Activated naive CD4-positive, alpha-beta T cell (primary cell): ENCODE measurements at regions not wholly inside any gene's neighbourhood (a gene's known extent, or its start where the extent isn't known, plus 50 kb on each side); places are given as distances from the start of the nearest gene placed in this dataset.

Experiments used
- DNase-seq, 4 experiments: peaks; one replicate each; lab custom pipeline; 2025; lab: John Stamatoyannopoulos, UW

DNA sequence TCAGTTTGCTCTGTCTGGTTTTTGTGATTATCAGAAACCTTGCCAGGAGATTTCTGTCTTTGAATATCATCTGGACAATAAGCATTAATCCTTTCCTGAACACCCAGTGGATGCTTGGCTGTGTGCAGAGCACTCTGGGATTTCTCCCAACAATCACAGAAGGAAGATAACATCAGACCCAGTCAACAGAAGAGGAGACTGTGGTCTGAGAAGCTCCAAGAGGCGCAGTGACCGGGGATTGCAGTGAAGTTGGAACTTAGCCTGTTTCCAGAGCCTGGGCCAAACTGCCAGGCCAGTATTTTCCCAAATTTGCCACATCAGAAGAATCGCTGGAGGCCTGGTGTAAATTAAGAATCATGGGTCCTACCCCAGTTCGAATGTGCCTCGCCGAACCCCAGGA, 264.7 kb downstream of the C16orf95 start:
- DNase-seq = no peak

DNA sequence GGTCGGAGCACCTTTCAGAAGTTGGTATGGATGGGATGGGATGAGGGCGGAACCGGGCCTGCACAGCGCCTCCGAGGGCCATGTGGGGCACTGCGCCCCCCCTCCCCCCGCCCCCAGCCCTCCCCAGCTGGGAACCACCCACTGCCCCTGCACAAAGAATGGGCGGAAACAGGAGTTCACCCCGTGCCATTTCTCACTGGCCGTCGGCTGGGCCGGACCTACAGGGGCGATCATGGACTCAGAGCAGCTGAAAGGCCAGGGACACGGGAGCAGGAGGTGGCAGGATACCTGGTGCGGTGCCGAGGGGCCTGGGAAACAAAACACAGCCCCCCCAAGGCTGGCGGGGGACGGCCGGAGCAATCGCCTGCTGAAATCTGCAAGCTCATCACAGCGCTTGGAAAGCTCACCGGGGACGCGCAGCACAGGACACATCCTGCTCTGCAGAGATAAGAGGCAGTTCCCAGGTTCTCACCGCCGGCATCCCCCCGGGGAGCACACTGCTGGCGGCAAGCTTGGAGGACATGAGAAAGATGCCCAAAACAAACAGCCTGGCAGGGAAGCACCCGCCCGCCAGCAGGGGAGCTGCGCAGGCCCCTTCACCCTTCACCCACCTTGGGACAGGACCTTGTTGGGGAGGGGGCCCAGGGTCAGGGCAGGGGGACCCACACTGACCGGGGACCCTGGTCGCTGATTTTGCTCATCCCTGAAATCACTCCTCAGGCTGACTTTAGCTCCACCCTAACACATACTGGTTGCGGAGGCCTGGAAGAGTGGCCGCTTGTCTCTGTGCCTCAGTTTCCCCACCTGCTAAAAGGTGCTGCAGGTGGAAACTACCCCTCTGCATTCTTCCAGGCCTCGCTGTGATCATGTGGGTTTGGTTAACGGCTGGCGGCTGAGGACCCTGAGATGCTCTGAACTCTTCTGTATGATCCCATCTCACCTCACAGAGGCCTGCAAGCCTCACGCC, 263.9 kb downstream of the C16orf95 start:
- no peak for DNase-seq

DNA sequence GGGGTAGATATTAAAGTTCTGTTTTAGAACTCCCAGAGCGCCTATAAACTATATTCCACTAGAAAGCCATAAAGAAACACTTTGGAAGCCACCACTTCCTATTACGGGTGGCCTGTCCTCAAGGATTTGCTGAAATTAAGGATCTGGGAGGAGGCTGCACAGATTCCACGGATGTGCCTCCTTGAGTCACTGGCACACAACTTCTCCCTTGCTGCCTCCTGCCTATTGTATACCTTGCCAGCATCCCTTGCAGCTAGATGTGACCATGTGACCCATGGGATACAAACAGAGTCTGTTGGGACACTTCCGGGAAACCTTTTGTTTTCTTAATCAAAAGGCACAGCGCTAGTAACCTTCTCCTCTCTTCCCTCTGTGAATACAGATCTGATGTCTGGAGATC, 263.0 kb downstream of the C16orf95 start:
- no peak for DNase-seq

DNA sequence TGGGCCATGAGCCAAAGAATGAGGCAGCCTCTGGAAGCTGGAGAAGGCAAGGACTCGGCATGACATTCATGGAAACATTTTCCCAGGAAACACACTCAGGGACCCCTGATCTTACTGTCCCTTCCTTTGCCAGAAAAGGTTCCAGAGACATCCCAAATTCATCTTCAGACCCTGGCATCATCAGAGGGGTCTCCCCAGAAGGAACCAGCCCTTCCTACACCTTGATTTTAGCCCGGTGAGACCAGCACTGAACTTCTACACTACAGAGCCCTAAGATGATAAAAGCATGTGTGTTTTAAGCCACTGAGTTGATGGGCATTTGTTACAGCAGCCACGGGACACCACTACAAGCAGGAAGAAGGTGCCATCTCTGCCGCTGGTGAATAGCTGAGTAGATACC, 262.3 kb downstream of the C16orf95 start:
- no peak for DNase-seq

DNA sequence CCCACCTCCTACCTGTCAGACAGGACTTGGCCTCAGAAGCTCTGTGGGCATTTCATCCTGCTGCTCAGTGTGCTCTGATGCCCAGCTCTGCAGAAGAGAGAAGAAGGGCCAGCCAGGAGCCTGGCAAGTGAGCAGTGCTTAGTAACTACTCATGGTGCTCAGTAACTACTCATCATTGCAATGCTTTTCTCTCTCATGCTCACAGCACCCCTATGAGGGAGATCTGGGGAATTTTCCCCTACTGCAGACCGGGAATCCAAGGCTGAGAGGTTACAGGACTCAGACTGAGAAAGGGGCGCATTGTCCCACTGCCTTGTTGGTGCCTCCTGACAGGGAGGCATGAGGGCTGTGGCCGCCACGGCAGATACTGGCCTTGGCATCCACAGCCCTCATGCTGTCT, 261.1 kb downstream of the C16orf95 start:
- DNase-seq = no peak

DNA sequence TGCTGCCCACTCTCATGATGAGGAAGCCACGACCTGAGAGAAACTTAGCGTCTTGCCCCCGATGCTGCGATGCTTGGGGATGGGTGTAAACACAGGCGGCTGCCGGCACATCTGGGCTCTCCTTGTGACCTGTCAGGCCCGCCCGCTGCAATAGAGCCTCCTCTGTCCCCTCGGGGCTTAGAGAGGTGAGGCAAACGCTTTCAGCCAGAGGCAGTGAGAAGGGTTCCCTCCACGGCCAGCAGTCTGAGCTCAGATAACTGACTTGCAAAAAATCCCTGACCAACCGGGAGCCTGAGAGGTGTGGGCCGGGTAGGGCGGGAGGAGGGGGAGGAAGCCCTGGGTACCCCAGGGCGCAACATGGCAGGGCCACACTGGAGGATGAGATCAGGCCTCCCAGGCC, 260.6 kb downstream of the C16orf95 start:
- no peak for DNase-seq

DNA sequence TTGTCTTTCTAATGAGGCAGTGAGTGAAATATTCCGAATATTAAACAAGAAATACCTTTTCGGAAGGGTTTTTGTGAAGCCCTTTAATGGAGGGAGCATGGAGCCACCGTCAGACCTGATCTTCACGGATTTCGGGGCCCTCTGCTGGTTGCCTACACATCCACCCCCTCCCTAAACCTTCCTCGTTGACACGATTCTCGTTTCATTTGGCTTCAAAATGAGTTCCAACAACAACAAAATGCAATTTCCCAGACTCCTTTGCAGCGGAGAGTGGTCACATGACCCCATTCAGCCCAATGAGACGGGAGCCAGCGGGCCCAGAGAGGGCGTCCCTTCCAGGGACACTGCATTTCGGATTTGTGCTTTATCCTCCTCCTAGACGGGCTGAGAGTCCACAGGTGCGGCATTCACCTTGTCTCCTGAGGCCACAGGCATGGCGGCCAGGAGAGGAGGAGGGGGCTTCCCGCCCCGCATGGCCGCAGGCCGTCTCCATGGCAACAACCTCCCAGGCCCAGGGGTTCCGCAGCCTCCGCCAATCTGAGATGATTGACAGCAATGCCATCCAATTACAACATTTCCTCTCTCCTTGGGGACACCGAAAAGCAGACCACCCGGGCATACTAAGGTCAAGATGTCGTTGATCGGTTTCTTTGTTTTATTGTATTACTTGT, 259.8 kb downstream of the C16orf95 start:
- no peak for DNase-seq

DNA sequence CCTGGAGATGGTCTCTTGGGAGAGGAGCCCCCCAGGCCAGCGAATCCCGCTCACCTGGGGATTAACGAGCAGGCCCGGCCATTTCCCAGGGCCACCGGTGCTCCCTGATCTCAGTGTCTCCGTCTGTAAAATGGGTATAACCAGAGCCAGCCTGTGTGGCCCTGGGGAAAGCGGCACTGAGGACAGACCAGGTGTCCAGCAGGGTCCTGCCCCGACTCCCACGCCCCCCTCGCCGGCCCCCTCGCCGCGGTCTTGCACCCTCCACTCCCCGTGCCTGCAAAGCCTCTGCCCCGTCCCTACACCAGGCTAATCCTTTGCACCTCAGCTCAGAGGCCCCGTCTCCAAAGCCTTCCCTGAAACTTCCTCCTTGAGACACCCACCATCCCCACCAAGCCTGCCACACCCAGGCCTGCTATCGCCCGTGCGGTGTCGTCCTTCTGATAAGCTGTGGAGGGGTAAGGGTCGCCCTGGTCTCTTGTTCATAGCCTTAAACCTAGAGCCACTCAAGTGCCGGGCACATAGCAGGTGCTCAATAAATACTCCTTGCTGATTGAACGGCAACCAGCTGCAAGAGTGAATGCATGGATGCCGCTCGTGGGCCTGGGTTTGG, 259.1 kb downstream of the C16orf95 start:
- DNase-seq = no peak

DNA sequence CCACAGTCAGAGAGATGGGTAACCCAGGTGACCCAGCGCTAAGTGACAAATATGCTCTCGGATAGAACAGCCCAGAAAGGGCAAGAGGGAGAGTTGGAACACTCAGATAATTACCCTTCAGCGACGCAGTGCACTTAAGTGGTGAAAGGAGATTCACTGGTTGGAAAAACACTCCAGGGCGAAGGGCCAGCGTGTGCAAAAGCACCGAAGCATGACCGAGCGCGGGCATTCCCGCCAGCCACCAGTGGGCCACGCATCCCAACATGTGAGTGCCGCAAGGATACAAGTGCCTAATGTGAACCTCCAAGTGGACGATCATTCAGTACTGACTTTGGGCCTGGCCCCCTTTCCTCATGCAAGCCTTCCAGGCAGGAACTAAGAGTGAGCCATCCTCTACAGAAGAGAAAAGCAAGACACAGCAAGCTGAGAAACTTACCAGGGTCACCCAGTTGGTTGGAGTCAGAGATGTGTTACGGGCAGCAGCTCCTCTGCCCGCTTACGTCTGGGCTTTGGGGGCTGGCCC, 258.4 kb downstream of the C16orf95 start:
- no peak for DNase-seq

DNA sequence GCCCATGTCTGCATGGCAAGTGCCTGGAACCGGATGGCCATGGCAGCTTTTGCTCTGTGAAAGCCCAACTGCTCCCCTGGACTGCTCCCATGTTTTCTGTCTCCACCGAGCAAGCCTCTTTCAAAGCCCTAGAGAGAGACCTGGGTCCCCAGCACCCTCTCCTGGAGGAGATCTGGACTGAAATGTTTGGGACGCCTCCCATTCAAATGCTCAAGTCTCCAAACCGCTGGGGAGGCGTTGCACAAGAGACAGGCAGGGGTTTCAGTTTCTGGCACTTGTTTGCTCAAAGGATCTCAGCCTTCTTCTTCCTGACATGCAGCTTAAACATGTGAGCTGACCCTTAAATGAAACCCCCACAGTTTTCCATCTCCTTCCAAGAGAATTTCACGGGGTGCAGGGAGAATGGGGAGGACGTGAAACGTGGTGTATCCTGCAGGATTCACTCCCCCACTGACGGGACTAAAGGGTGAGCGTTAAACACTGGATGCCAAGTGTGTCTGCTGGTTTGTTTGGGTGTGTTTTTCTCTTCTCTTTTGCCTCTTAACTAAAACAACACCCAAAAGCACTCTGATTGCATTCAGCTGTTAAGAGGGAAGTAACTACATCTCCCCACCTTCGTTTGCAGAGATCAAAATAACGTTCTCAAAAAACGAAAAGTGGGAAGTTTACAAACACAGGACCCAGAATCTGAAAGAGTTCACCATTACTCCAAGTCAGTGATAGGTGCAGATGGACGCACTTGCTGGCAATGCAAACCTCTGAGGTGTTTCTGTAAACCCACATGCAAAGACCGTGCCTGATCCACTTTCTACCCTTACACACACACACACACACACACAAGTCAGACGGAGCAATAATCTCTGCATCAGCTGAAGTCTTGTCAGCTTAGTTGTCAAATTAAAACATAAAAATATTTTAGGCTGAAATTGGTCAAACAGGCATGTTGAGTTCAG, 256.9 kb downstream of the C16orf95 start:
- DNase-seq = no peak

DNA sequence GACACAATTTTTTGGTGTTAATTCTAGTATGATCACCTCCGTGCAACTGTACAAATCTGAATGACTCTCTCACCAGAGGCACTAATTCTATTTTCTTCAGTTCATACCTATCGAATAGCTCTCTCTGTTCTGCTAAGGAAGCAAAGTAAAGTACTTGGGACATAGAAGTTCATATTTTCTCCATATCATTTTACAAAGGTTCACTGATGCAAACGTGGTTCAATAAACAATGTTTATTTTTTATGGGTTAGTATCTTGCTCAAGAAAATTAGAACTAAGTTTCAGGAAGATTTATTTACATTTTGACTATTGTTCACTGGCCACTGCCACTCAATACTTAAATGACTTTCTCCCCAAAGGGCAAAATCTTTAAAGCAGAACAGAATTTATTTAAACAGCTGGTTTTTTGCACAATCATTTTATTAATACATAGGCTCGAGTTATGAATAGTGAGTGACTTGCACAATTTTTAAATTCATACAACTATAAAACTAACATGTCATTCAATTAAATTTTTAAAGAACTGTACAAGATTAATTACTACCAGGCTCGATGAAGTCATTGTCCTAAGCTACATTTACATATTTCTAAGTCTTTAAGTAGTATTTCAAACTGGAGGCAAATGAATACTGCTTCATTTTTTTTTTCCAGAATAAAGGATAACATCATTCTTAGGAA, 255.8 kb downstream of the C16orf95 start:
- no peak for DNase-seq

DNA sequence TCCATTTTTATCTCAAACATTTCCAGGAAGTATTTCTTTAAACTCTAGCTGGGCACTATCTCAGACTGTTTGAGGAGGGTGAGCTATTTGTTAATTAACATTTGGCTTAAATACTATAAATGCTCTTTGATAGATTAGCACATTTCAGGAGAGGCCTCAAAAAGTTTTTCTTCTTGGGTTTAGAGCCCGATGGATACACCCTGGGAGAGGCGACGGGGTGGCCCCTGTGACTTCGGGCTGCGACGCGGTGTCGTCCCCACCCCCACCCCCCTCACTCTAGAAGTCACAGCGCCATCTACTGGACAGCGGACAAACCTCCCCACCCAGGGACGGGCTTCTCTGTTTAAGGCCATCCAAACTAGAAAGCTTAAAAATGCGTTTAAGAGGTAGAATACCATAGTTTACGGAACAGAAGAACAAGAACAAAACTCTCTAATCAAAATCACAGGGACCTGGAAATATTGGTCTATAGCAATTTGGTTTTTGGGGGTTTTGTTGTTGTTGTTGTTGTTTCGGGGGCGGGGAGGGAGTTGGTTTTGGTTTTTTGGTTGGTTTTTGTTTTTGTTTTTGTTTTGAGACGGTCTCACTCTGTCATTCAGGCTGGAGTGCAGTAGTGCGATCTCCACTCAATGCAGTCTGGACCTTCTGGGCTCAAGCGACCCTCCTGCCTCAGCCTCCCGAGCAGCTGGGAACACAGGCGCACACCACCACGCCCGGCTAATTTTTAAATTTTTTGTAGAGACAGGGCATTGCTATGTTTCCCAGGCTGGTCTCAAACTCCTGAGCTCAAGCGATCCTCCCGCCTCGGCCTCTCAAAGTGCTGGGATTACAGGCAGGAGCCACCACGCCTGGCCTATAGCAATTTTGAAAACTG, 254.4 kb downstream of the C16orf95 start:
- DNase-seq = peak in 2 of 4 experiments; percentile 8 to 27

DNA sequence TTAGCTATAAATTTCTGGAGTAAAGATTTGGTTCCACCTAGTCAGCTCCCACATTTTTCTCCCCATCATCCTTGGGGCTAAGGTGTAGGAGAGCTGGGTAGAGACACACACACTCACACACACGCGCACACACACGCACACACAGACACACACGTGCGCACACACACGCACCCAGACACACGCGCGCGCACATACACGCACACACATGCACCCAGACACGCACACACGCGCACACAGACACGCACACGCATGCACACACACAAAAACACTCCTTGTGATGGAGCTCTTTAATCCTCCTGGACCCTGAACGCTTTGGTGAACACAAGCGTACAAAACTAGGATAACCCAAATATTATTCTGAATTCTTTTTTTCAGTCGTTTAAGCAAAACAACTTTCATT, 253.6 kb downstream of the C16orf95 start:
- DNase-seq = no peak

DNA sequence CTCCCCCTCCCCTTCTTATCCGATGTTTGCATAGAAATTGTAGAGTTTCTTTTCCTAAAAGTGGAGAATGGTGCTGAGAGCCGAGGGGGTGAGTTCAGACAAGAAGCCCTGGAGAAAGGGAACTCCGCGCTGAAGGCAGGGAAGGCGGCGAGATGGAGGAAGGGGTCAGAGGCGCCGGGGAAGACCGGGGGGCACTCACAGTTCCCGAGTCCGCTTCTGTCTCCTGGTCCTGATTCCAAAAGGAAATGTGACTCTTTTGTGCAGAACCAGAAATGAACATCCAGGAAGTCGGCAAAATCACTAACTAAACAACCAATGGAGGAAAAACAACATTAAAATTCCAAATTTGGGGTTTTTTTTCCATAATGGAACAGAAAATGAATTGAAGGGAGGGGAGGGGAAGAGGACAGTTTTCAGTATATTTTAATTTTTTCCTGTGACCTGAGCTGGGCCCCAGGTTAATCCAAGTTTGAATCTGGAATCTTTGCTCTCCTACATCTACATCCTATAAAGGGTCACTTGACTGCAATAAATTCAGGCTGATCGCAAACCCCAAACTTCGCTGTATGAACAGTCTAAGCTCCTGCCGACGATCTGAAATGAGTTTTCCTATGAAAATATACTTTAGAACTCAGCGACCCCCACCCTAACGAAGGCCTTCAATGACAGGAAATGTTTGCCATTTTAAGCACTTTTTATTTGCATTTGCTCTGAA, 252.3 kb downstream of the C16orf95 start:
- DNase-seq = no peak

DNA sequence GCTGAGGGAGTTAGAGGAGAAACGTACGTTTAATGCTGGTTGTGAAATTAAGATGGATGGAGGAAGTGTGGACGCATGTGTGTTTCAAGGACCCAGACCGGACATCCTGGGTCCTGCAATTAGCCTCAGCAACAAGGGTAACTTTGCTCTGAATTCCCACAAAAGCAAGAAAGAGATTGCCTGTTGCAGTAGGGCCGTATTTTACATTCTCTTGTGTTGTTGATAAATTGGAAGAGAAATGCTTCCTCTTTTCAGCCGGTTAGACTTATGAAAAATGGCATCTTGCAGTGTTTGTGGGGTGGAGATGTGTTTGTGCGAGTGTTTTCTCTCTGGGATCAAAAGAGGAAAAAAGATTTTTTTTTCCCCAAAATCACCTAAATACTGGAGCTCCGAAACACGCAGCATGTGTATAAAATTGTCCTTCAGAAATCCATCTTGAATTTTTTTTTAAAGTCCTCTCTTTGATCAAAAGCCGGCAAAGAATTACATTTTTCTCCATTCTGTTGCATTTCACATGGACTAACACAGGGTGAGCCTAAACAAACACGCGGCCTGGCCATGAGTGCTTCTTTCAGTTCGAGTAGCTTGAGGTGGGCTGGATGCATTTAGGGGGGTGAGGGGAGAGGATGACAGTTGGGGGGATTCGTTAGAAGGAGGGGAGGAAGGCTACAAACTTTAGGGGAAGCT, 251.6 kb downstream of the C16orf95 start:
- no peak for DNase-seq

DNA sequence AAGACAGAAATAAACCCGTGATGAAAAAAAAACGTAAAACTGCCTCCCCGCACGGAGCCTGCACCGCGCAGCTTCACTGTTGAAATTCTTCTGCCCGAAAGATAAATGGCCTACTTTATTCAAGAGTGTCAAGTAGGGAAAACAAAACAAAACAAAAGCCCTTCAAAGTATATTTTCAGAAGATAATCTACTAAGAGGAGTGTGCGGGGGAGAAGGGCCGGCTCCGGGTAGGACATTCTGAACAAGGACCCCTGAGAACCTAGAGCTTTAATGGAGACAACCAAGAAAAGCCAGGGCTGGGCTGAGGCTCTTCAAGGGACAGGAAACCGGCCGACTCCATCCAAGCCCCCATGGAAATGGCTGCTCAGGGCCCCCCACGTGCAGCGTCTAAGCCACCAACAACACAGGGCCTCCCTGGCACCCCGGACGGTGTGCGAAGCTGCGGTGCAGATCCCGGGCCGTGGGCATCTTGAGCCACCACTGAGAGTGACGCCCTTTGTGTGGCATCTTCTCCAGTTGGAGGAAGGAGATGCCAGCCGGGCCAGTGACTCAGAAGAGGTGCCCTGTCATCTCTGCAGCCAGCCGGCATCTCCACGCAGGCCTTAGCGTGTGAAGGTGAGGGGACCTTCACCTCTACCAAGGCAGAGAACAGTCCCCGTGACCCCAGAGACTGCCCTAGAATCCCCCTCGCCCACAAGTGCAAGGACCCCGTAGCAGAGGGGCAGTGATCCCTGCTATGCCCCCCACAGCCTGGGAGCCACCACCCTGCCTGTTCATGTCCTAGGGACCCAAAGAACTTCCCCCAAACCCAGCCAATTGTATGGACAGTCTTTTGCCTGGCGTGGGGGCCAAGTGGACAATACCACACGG, 250.8 kb downstream of the C16orf95 start:
- DNase-seq = no peak

DNA sequence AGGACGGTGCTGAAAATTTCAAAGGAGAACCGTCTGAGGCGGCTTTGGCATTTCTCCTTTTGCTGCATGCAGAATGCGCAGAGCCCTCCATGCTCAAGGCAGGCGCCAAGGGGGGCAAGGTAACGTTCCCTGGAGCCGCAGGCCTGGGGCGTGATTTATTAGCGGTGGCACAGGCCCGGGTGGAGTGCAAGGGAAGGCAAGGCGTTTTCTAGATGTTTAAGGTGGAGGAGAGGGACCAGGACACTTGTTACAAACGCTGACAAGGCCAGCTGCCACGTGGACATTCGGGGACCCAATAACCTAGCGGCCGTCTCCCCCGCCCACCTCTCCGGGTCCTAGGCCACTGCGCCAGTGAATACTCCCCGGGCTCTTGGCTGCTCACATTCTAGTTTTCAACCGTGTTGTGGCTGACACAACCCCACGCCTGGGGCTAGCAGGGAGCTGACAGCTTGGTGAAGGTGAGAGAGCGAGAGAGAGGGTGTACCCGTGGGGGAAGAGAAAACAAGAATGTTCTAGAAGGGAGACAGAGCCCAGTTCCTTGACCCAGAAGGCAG, 250.1 kb downstream of the C16orf95 start:
- no peak for DNase-seq
